H1 (cell line): ENCODE measurements at regions not wholly inside any gene's neighbourhood (a gene's known extent, or its start where the extent isn't known, plus 50 kb on each side); places are given as distances from the start of the nearest gene placed in this dataset.

Experiments
- BRCA1 ChIP-seq: IDR thresholded peaks from 2 replicates; pipeline ENCODE4 v1.6.1; 2012; ENCODE audit warnings: low read depth, low read length, improper control_type of control experiment
- CREB1 ChIP-seq: IDR thresholded peaks from 2 replicates; pipeline ENCODE4 v1.6.1; 2012; ENCODE audit warnings: inconsistent platforms
- POLR2A ChIP-seq, 2 experiments: IDR thresholded peaks; 1 replicate in 1 of 2; 2 replicates in 1 of 2; pipeline ENCODE4 v1.6.1; 2011; ENCODE audit warnings: low read depth in 2 of 2, low read length in 2 of 2, mild to moderate bottlenecking in 2 of 2; ENCODE audit errors: control extremely low read depth in 1 of 2
- SIX5 ChIP-seq: IDR thresholded peaks from 2 replicates; pipeline ENCODE4 v1.6.1; 2011; ENCODE audit warnings: mild to moderate bottlenecking, low read depth, low read length
- TAF1 ChIP-seq: IDR thresholded peaks from 2 replicates; pipeline ENCODE4 v1.6.1; 2011; ENCODE audit warnings: mild to moderate bottlenecking, low read depth, low read length
- TF ChIP-seq, protein P1 (sequence below), 3 experiments: IDR thresholded peaks; 1 replicate in 2 of 3; 2 replicates in 1 of 3; pipeline versions ENCODE4 v1.5.1 to v1.6.1; 2011; ENCODE audit warnings: low read length in 3 of 3, mild to moderate bottlenecking in 3 of 3, inconsistent platforms in 2 of 3, low read depth in 1 of 3, moderate library complexity in 1 of 3; ENCODE audit not compliant: insufficient read depth in 1 of 3; ENCODE audit errors: control extremely low read depth in 1 of 3
- TF ChIP-seq, protein P2 (sequence below): IDR thresholded peaks from 2 replicates; pipeline ENCODE4 v1.6.1; 2012; ENCODE audit warnings: low read length, inconsistent platforms

DNA sequence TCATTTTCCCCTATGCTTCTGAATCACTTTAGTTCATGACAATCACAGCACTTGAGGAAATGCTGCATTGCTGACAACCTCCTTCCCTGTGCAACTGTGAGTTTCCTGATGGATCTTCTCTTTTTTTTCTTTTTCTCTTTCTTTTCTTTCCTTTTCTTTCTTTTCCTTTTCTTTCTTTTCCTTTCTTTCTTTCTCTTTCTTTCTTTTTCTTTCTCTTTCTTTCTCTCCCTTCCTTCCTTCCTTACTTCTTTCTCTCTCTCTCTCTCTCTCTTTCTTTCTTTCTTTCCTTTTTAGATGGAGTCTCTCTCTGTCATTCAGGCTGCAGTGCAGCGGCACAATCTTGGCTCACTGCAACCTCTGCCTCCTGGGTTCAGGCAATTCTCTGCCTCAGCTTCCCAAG, 247.9 kb upstream of the HTR2A start:
- TF ChIP-seq SIX5 = no peak
- TF ChIP-seq, protein P1, sequence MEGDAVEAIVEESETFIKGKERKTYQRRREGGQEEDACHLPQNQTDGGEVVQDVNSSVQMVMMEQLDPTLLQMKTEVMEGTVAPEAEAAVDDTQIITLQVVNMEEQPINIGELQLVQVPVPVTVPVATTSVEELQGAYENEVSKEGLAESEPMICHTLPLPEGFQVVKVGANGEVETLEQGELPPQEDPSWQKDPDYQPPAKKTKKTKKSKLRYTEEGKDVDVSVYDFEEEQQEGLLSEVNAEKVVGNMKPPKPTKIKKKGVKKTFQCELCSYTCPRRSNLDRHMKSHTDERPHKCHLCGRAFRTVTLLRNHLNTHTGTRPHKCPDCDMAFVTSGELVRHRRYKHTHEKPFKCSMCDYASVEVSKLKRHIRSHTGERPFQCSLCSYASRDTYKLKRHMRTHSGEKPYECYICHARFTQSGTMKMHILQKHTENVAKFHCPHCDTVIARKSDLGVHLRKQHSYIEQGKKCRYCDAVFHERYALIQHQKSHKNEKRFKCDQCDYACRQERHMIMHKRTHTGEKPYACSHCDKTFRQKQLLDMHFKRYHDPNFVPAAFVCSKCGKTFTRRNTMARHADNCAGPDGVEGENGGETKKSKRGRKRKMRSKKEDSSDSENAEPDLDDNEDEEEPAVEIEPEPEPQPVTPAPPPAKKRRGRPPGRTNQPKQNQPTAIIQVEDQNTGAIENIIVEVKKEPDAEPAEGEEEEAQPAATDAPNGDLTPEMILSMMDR (IDR thresholded peaks at IDR 0.05; ENCODE audit: control extremely low read depth in 1 of 3, insufficient read depth in 1 of 3, low read depth in 1 of 3, low read length in 3 of 3) = no peak
- no peak for TF ChIP-seq BRCA1
- no peak for TF ChIP-seq POLR2A (IDR thresholded peaks at IDR 0.05; ENCODE audit: control extremely low read depth in 1 of 2, low read depth in 2 of 2, low read length in 2 of 2)
- TF ChIP-seq CREB1 = no peak
- no peak for TF ChIP-seq TAF1
- TF ChIP-seq, protein P2, sequence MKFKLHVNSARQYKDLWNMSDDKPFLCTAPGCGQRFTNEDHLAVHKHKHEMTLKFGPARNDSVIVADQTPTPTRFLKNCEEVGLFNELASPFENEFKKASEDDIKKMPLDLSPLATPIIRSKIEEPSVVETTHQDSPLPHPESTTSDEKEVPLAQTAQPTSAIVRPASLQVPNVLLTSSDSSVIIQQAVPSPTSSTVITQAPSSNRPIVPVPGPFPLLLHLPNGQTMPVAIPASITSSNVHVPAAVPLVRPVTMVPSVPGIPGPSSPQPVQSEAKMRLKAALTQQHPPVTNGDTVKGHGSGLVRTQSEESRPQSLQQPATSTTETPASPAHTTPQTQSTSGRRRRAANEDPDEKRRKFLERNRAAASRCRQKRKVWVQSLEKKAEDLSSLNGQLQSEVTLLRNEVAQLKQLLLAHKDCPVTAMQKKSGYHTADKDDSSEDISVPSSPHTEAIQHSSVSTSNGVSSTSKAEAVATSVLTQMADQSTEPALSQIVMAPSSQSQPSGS = no peak
